ENCODE measurements at regions not wholly inside any gene's neighbourhood (a gene's known extent, or its start where the extent isn't known, plus 50 kb on each side); places are given as distances from the start of the nearest gene placed in this dataset.

DNA sequence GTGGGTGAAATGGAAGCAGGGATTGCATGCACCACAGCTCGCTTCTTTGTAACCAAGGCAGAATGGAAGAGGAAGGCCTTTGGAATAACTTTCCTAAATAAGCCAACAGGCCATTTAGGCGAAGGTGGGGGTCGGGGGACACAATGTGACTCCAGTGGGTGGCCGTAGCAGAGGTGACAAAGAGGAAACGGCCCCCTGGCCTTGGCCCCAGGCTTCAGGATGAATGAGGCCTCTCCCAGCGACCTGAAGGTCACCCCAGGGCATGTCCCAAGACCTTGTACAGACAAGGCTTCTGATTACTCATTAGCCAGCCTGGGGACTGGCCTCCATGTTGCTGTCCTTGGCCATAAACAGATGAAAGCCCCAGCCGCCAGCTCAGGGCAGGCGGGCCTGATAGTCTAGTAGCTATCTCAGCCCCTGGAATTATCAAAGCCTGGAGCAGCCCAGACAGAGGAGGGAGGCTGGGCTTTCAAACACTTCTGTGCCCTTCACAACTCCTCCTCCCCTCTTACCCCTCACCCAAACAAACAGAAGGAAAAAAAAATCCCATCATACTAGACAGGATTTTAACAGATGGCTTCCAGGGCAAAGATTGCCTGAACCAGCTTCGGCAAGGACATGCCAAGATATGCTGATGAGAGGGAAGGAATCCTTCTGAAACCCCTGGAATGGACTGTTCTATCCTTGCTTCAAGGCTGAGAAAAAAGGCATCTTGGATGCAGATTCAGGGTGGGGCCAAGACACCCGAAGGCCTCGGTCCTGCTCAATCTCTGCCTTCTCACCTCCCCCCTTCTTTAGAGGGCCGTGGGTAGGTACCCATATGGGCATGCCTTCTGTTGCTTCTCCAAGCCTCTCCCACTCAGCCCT, 142.3 kb upstream of the PARP11 start (continued):
- TF ChIP-seq ZMYM3 (CRISPR knock-in tag; IDR thresholded peaks at IDR 0.05) (peak; percentile 76), ADNP (CRISPR knock-in tag; IDR thresholded peaks at IDR 0.05) (no peak), SATB2 (CRISPR knock-in tag; IDR thresholded peaks at IDR 0.05) (peak; percentile 38), THYN1 (CRISPR knock-in tag; IDR thresholded peaks at IDR 0.05; ENCODE audit: borderline replicate concordance, low read depth) (0 out of 2 replicates have a peak, but pooled peaks have one; percentile 66), GFI1 (CRISPR knock-in tag; IDR thresholded peaks at IDR 0.05; ENCODE audit: borderline replicate concordance) (peak; percentile 60; the same call in 1 of the 2 replicates), FIP1L1 (IDR thresholded peaks at IDR 0.05; ENCODE audit: borderline replicate concordance, insufficient read depth, low read depth, low read length) (0 out of 2 replicates have a peak, but pooled peaks have one; percentile 75), THAP11 (CRISPR knock-in tag; IDR thresholded peaks at IDR 0.05) (peak; percentile 68), ZNF790 (CRISPR knock-in tag; IDR thresholded peaks at IDR 0.05; ENCODE audit: borderline replicate concordance) (no peak), ZNF234 (CRISPR knock-in tag; conservative IDR thresholded peaks at IDR 0.05) (no peak), MXD4 (CRISPR knock-in tag; IDR thresholded peaks at IDR 0.05) (no peak; the same call in 1 of the 2 replicates), CC2D1A (CRISPR knock-in tag; IDR thresholded peaks at IDR 0.05) (no peak), ZNF326 (CRISPR knock-in tag; IDR thresholded peaks at IDR 0.05; ENCODE audit: borderline replicate concordance) (no peak), HES4 (CRISPR knock-in tag; IDR thresholded peaks at IDR 0.05; ENCODE audit: borderline replicate concordance) (no peak), CEBPB (IDR thresholded peaks at IDR 0.05; ENCODE audit: borderline replicate concordance, low read depth, low read length) (peak; percentile 75), ZNF670 (CRISPR knock-in tag; IDR thresholded peaks at IDR 0.05; ENCODE audit: borderline replicate concordance) (peak; percentile 69; the same call in 1 of the 2 replicates)
- TF ChIP-seq, protein P1, sequence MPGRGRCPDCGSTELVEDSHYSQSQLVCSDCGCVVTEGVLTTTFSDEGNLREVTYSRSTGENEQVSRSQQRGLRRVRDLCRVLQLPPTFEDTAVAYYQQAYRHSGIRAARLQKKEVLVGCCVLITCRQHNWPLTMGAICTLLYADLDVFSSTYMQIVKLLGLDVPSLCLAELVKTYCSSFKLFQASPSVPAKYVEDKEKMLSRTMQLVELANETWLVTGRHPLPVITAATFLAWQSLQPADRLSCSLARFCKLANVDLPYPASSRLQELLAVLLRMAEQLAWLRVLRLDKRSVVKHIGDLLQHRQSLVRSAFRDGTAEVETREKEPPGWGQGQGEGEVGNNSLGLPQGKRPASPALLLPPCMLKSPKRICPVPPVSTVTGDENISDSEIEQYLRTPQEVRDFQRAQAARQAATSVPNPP (CRISPR knock-in tag; IDR thresholded peaks at IDR 0.05) = peak; percentile 81; the same call in 1 of the 2 replicates
- TF ChIP-seq, protein P2, sequence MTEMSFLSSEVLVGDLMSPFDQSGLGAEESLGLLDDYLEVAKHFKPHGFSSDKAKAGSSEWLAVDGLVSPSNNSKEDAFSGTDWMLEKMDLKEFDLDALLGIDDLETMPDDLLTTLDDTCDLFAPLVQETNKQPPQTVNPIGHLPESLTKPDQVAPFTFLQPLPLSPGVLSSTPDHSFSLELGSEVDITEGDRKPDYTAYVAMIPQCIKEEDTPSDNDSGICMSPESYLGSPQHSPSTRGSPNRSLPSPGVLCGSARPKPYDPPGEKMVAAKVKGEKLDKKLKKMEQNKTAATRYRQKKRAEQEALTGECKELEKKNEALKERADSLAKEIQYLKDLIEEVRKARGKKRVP (CRISPR knock-in tag; IDR thresholded peaks at IDR 0.05) = peak in 1 of 2 experiments; percentile 41; a peak in 1 of 4 replicates
- TF ChIP-seq, protein P3, sequence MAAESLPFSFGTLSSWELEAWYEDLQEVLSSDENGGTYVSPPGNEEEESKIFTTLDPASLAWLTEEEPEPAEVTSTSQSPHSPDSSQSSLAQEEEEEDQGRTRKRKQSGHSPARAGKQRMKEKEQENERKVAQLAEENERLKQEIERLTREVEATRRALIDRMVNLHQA (CRISPR knock-in tag; IDR thresholded peaks at IDR 0.05) = no peak
- TF ChIP-seq, protein P4, sequence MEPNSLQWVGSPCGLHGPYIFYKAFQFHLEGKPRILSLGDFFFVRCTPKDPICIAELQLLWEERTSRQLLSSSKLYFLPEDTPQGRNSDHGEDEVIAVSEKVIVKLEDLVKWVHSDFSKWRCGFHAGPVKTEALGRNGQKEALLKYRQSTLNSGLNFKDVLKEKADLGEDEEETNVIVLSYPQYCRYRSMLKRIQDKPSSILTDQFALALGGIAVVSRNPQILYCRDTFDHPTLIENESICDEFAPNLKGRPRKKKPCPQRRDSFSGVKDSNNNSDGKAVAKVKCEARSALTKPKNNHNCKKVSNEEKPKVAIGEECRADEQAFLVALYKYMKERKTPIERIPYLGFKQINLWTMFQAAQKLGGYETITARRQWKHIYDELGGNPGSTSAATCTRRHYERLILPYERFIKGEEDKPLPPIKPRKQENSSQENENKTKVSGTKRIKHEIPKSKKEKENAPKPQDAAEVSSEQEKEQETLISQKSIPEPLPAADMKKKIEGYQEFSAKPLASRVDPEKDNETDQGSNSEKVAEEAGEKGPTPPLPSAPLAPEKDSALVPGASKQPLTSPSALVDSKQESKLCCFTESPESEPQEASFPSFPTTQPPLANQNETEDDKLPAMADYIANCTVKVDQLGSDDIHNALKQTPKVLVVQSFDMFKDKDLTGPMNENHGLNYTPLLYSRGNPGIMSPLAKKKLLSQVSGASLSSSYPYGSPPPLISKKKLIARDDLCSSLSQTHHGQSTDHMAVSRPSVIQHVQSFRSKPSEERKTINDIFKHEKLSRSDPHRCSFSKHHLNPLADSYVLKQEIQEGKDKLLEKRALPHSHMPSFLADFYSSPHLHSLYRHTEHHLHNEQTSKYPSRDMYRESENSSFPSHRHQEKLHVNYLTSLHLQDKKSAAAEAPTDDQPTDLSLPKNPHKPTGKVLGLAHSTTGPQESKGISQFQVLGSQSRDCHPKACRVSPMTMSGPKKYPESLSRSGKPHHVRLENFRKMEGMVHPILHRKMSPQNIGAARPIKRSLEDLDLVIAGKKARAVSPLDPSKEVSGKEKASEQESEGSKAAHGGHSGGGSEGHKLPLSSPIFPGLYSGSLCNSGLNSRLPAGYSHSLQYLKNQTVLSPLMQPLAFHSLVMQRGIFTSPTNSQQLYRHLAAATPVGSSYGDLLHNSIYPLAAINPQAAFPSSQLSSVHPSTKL (CRISPR knock-in tag; IDR thresholded peaks at IDR 0.05) = peak; percentile 96
- TF ChIP-seq, protein P5, sequence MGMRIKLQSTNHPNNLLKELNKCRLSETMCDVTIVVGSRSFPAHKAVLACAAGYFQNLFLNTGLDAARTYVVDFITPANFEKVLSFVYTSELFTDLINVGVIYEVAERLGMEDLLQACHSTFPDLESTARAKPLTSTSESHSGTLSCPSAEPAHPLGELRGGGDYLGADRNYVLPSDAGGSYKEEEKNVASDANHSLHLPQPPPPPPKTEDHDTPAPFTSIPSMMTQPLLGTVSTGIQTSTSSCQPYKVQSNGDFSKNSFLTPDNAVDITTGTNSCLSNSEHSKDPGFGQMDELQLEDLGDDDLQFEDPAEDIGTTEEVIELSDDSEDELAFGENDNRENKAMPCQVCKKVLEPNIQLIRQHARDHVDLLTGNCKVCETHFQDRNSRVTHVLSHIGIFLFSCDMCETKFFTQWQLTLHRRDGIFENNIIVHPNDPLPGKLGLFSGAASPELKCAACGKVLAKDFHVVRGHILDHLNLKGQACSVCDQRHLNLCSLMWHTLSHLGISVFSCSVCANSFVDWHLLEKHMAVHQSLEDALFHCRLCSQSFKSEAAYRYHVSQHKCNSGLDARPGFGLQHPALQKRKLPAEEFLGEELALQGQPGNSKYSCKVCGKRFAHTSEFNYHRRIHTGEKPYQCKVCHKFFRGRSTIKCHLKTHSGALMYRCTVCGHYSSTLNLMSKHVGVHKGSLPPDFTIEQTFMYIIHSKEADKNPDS (CRISPR knock-in tag; IDR thresholded peaks at IDR 0.05) = no peak
